ENCODE measurements at regions not wholly inside any gene's neighbourhood (a gene's known extent, or its start where the extent isn't known, plus 50 kb on each side); places are given as distances from the start of the nearest gene placed in this dataset.

DNA sequence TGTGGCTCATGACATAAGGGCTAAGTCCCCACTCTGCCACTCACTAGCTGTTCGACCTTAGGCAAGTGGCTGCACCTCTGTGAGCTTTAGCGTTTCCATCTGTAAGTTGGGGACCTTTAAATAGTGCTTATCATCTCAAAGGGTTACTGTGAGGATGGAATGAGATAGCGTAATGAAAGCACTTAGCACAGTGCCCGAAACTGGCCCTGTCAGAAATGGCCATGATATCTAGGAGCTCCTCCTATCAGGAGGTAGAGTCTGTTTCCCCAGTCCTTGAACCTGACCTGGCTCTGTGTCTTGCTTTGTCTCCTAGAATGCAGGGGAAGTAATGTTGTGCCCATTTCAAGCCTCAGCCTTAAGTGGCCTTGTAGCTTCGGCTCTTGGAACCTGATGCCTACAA, 211.0 kb downstream of the RBM19 start:
- Histone ChIP-seq H3K4me1 (no peaks in the 10 kb centered on the region), H3K4me3 (no peak overlapping the region), H3K27ac (replicated peaks in 1 of 4) (no peak overlapping the region), H3K9me3 (peaks cover 0 to 10% (median 6%) of the 10 kb centered on the region in 4 donors), H3K27me3 (peaks cover 0 to 61% (median 0%) of the 10 kb centered on the region in 4 donors), H3K36me3 (no peaks in the 10 kb centered on the region)
- DNase-seq (ENCODE audit: extremely low spot score): no peak
- 81% methylated on average over 4 of the region's 5 CpGs for WGBS
- intact Hi-C loops (cut with DNase I): no loop called here
- TF ChIP-seq, protein P1, sequence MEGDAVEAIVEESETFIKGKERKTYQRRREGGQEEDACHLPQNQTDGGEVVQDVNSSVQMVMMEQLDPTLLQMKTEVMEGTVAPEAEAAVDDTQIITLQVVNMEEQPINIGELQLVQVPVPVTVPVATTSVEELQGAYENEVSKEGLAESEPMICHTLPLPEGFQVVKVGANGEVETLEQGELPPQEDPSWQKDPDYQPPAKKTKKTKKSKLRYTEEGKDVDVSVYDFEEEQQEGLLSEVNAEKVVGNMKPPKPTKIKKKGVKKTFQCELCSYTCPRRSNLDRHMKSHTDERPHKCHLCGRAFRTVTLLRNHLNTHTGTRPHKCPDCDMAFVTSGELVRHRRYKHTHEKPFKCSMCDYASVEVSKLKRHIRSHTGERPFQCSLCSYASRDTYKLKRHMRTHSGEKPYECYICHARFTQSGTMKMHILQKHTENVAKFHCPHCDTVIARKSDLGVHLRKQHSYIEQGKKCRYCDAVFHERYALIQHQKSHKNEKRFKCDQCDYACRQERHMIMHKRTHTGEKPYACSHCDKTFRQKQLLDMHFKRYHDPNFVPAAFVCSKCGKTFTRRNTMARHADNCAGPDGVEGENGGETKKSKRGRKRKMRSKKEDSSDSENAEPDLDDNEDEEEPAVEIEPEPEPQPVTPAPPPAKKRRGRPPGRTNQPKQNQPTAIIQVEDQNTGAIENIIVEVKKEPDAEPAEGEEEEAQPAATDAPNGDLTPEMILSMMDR (IDR thresholded peaks at IDR 0.05): no peak
- no peak for TF ChIP-seq EP300 (IDR thresholded peaks at IDR 0.05)
- TF ChIP-seq POLR2AphosphoS5 (IDR thresholded peaks at IDR 0.05): no peak
- TF ChIP-seq POLR2A (IDR thresholded peaks at IDR 0.05; ENCODE audit: low read depth): no peak

DNA sequence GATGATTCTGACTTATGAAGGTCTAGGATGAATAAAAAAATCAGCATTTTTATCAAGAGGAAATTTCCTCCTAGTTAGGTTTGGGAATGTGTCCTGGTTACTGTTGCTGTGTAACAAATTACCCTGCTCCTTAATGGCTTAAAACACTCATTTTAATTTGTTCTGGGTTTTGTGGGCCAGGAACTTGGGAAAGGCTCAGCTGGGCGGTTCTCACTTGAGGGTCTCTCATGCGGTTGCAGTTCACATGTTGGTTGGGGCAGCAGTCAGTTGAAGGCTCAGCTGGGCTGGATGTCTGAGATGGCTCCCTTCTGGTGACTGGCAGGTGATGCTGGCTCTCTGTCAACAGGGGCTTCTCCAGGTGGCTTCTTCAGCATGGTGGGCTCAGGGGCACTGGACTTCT, 214.6 kb downstream of the RBM19 start:
- peaks cover 0 to 66% (median 0%) of the 10 kb centered on the region in 4 donors for H3K27me3 ChIP-seq
- no peak overlapping the region for H3K27ac ChIP-seq (replicated peaks in 1 of 4)
- TF ChIP-seq POLR2AphosphoS5 (IDR thresholded peaks at IDR 0.05) (no peak), EP300 (IDR thresholded peaks at IDR 0.05) (no peak), POLR2A (IDR thresholded peaks at IDR 0.05; ENCODE audit: low read depth) (no peak)
- TF ChIP-seq, protein P1 (IDR thresholded peaks at IDR 0.05): no peak
- peaks cover 0 to 9% (median 3%) of the 10 kb centered on the region in 4 donors for H3K9me3 ChIP-seq
- 86% methylated on average over 2 of the region's 2 CpGs for WGBS
- H3K4me1 ChIP-seq: no peaks in the 10 kb centered on the region
- H3K4me3 ChIP-seq: no peak overlapping the region
- DNase-seq (ENCODE audit: extremely low spot score): no peak
- H3K36me3 ChIP-seq: no peaks in the 10 kb centered on the region
- intact Hi-C loops (cut with DNase I): no loop called here

DNA sequence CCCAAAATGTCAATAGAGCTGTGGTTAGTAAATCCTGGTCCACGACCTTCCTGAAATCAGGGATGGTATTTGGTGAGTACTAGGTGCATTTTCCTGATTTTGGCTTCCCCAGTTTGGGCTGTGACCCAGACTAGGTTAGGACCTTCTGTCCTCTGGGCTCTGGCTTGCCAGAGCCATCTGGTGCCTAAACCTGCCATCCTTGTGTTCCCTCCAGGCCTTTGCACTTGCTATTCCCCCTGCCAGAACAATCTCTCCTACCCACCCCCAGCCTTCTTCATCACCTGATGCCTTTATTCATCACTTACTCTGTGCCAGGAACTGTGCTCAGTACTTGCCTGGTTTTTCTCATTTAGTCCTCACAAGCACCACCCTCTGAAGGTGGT, 216.7 kb downstream of the RBM19 start:
- Histone ChIP-seq H3K4me1 (no peaks in the 10 kb centered on the region), H3K9me3 (peaks cover 0 to 9% (median 3%) of the 10 kb centered on the region in 4 donors), H3K27ac (replicated peaks in 1 of 4) (no peak overlapping the region), H3K4me3 (no peak overlapping the region), H3K27me3 (peaks cover 0 to 46% (median 0%) of the 10 kb centered on the region in 4 donors), H3K36me3 (no peaks in the 10 kb centered on the region)
- WGBS: 54% methylated on average over 1 of the region's 1 CpG
- no peak for DNase-seq (ENCODE audit: extremely low spot score)
- intact Hi-C loops (cut with DNase I): no loop called here
- TF ChIP-seq POLR2AphosphoS5 (IDR thresholded peaks at IDR 0.05) (no peak), EP300 (IDR thresholded peaks at IDR 0.05) (no peak), POLR2A (IDR thresholded peaks at IDR 0.05; ENCODE audit: low read depth) (no peak)
- TF ChIP-seq, protein P1 (IDR thresholded peaks at IDR 0.05): no peak

DNA sequence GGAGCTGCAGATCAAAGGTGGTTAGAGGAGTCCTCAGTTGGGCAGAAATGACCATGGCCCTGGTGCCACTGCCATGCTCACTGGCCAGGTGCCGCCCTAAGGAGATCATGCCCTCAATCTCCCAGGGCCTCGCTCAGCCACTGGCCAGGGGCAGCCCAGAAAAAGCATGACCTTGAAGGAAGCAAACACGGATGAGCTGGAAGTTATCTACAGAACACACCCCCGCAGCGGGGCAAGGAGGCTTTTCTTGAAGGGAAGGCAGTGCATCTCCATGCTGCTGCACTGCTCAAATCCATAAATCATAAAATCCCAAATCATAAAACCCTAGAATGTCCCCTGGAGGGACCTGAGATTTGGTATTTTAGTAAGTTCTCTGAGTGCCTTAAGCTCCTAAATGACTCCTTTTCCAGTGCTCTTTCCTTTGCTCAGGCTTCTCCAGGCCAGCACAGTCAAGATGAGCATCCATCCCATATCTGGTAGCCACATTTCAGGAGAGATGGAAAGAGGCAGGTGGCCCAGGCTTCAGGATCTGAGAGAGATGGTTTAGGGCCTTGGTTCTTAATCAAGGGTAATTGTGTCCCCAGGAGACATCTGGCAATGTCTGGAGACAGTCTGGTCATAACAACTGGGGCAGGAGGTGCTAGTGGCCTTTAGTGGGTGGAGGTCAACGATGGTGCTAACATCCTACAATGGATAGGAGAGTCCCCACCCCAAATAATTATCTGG, 217.3 kb downstream of the RBM19 start:
- Histone ChIP-seq H3K4me3 (no peak overlapping the region), H3K4me1 (no peaks in the 10 kb centered on the region), H3K9me3 (peaks cover 0 to 9% (median 3%) of the 10 kb centered on the region in 4 donors), H3K27ac (replicated peaks in 1 of 4) (no peak overlapping the region), H3K36me3 (no peaks in the 10 kb centered on the region), H3K27me3 (peaks cover 0 to 46% (median 0%) of the 10 kb centered on the region in 4 donors)
- no peak for TF ChIP-seq POLR2A (IDR thresholded peaks at IDR 0.05; ENCODE audit: low read depth)
- TF ChIP-seq EP300 (IDR thresholded peaks at IDR 0.05): no peak
- TF ChIP-seq, protein P1 (IDR thresholded peaks at IDR 0.05): no peak
- TF ChIP-seq POLR2AphosphoS5 (IDR thresholded peaks at IDR 0.05): no peak
- intact Hi-C loops (cut with DNase I): no loop called here
- 68% methylated on average over 6 of the region's 6 CpGs for WGBS
- no peak for DNase-seq (ENCODE audit: extremely low spot score)

Measured in esophagus muscularis mucosa (tissue), 4 donors.